CD4-positive, alpha-beta T cell (primary cell): ENCODE measurements at regions not wholly inside any gene's neighbourhood (a gene's known extent, or its start where the extent isn't known, plus 50 kb on each side); places are given as distances from the start of the nearest gene placed in this dataset.

Source experiments
- ATAC-seq: fragments of 200-7000 bp; cut with Tn5 transposase; one replicate; pipeline ENCODE4 v1.10.0; 2022; ENCODE audit warnings: mild to moderate bottlenecking; ENCODE audit not compliant: poor library complexity
- CTCF ChIA-PET: fragments of 350-600 bp; sonication (Branson Sonifier 250); formaldehyde crosslinking; loops from one replicate; lab custom pipeline; 2021; ENCODE audit warnings: antibody characterized with exemption, inconsistent platforms; lab: Charles Lee
- POLR2A ChIA-PET: fragments of 350-600 bp; sonication (Branson Sonifier 250); formaldehyde crosslinking; loops from one replicate; lab custom pipeline; 2021; ENCODE audit warnings: antibody characterized with exemption, inconsistent platforms; lab: Charles Lee
- DNase-seq, 14 experiments: peaks; one replicate each; pipeline ENCODE4 v3.0.0-alpha.2; 2013 to 2020; ENCODE audit warnings: mixed read lengths in 2 of 14
- H3K27ac ChIP-seq, 2 donors: one replicate each; pipeline versions ENCODE4 v1.5.1 to v1.7.0; 2013; ENCODE audit warnings: low read length in 2 of 2, low read depth in 1 of 2, mild to moderate bottlenecking in 1 of 2
- H3K27me3 ChIP-seq, 2 experiments: 1 replicate in 1 of 2; 2 replicates in 1 of 2; pipeline versions ENCODE4 v1.6.1 to v1.7.0; 2013; ENCODE audit warnings: low read length in 2 of 2, control low read depth in 1 of 2, mild to moderate bottlenecking in 1 of 2, moderate library complexity in 1 of 2; ENCODE audit not compliant: insufficient read depth in 2 of 2, control insufficient read depth in 1 of 2
- H3K36me3 ChIP-seq: one replicate; pipeline ENCODE4 v1.6.1; 2013; ENCODE audit warnings: low read length, control low read depth; ENCODE audit not compliant: insufficient read depth
- H3K4me1 ChIP-seq: one replicate; pipeline ENCODE4 v1.6.1; 2013; ENCODE audit warnings: low read length, control low read depth; ENCODE audit not compliant: insufficient read depth
- H3K4me3 ChIP-seq: one replicate; pipeline ENCODE4 v1.5.1; 2013; ENCODE audit warnings: mild to moderate bottlenecking, low read length, moderate library complexity
- H3K9me3 ChIP-seq, 2 experiments: 1 replicate in 1 of 2; 2 replicates in 1 of 2; pipeline versions ENCODE4 v1.6.1 to v1.7.0; 2013; ENCODE audit warnings: low read length in 2 of 2, mild to moderate bottlenecking in 2 of 2, control low read depth in 1 of 2, moderate library complexity in 1 of 2; ENCODE audit not compliant: control insufficient read depth in 1 of 2, insufficient read depth in 1 of 2
- H3K27ac Mint-ChIP-seq: one replicate; pipeline ENCODE4 v1.8.0; 2020; ENCODE audit warnings: mixed read lengths
- H3K27me3 Mint-ChIP-seq: one replicate; pipeline ENCODE4 v1.8.0; 2021; ENCODE audit warnings: mixed read lengths
- H3K36me3 Mint-ChIP-seq: one replicate; pipeline ENCODE4 v1.8.0; 2021; ENCODE audit warnings: low read depth, mixed read lengths
- H3K4me1 Mint-ChIP-seq: one replicate; pipeline ENCODE4 v1.8.0; 2021; ENCODE audit warnings: low read depth, mixed read lengths
- H3K4me3 Mint-ChIP-seq: one replicate; pipeline ENCODE4 v1.8.0; 2020; ENCODE audit warnings: mild to moderate bottlenecking, mixed read lengths
- H3K9me3 Mint-ChIP-seq: one replicate; pipeline ENCODE4 v1.8.0; 2020; ENCODE audit warnings: mixed read lengths
- CTCF ChIP-seq: fragments of 200-600 bp; IDR thresholded peaks from one replicate; pipeline ENCODE4 v1.8.0; 2022; ENCODE audit warnings: antibody characterized with exemption, mild to moderate bottlenecking
- intact Hi-C, 2 experiments: fragments of 100-400 bp; cut with DNase I in 1 of 2; cut with micrococcal nuclease in 1 of 2; formaldehyde crosslinking; loops; one replicate each; pipeline versions ENCODE4 v1.15.1 to v1.9.0; 2023 to 2025; cut with DNase I, micrococcal nuclease

- Histone ChIP-seq H3K36me3 (no peaks in the 10 kb centered on the region), H3K4me3 (no peak overlapping the region), H3K4me1 (no peaks in the 10 kb centered on the region), H3K27me3 (no peaks in the 10 kb centered on the region), H3K9me3 (no peaks in the 10 kb centered on the region), H3K27ac (no peak overlapping the region)
- Mint-ChIP-seq H3K36me3 (no peaks in the 10 kb centered on the region), H3K9me3 (no peaks in the 10 kb centered on the region), H3K4me3 (no peak overlapping the region), H3K27ac (no peak overlapping the region), H3K4me1 (no peaks in the 10 kb centered on the region), H3K27me3 (no peaks in the 10 kb centered on the region)
- no peak for TF ChIP-seq CTCF
- no peak for DNase-seq
- ATAC-seq, result no peak
- intact Hi-C loops, result no loop called here
- CTCF ChIA-PET, result no interaction called here
- POLR2A ChIA-PET, result no interaction called here
Measured at GRCh38 chr6:121929301-121929700, 470.2 kb upstream of the HSF2 start.

- Histone ChIP-seq H3K4me3 (no peak overlapping the region), H3K36me3 (no peaks in the 10 kb centered on the region), H3K4me1 (no peaks in the 10 kb centered on the region), H3K9me3 (no peaks in the 10 kb centered on the region), H3K27ac (no peak overlapping the region), H3K27me3 (no peaks in the 10 kb centered on the region)
- CTCF ChIA-PET, result no interaction called here
- Mint-ChIP-seq H3K27me3 (no peaks in the 10 kb centered on the region), H3K27ac (no peak overlapping the region), H3K36me3 (no peaks in the 10 kb centered on the region), H3K4me3 (no peak overlapping the region), H3K4me1 (no peaks in the 10 kb centered on the region), H3K9me3 (no peaks in the 10 kb centered on the region)
- no peak for TF ChIP-seq CTCF
- intact Hi-C loops, result no loop called here
- DNase-seq (no peak), ATAC-seq (no peak)
- POLR2A ChIA-PET, result no interaction called here
Measured at GRCh38 chr6:121932076-121932991, 467.1 kb upstream of the HSF2 start.

GRCh38 chr6:121934451-121934850 is 465.0 kb upstream of the HSF2 start:
- H3K36me3 Mint-ChIP-seq, result no peaks in the 10 kb centered on the region
- ATAC-seq (no peak), DNase-seq (no peak)
- Histone ChIP-seq H3K27me3 (no peaks in the 10 kb centered on the region), H3K4me3 (no peak overlapping the region), H3K9me3 (no peaks in the 10 kb centered on the region), H3K27ac (no peak overlapping the region), H3K4me1 (no peaks in the 10 kb centered on the region), H3K36me3 (no peaks in the 10 kb centered on the region)
- H3K9me3 Mint-ChIP-seq, result peaks cover 7% of the 10 kb centered on the region
- no peak overlapping the region for H3K27ac Mint-ChIP-seq
- ChIA-PET CTCF (no interaction called here), POLR2A (no interaction called here)
- no peaks in the 10 kb centered on the region for H3K27me3 Mint-ChIP-seq
- H3K4me3 Mint-ChIP-seq, result no peak overlapping the region
- H3K4me1 Mint-ChIP-seq, result no peaks in the 10 kb centered on the region
- intact Hi-C loops, result no loop called here
- TF ChIP-seq CTCF, result no peak
